Esophagus muscularis mucosa (tissue), 4 donors: ENCODE measurements at regions not wholly inside any gene's neighbourhood (a gene's known extent, or its start where the extent isn't known, plus 50 kb on each side); places are given as distances from the start of the nearest gene placed in this dataset.

Experiments
- EP300 ChIP-seq: sonication (generic); formaldehyde crosslinking; IDR thresholded peaks from one replicate; pipeline ENCODE4 v1.6.1; 2017; ENCODE audit warnings: antibody characterized with exemption
- POLR2A ChIP-seq: fragments of 450-650 bp; IDR thresholded peaks from one replicate; pipeline ENCODE4 v1.6.1; 2017; ENCODE audit warnings: antibody characterized with exemption, moderate library complexity, mild to moderate bottlenecking, low read depth
- POLR2AphosphoS5 ChIP-seq, 2 donors: sonication (generic); formaldehyde crosslinking; IDR thresholded peaks; one replicate each; pipeline ENCODE4 v1.6.1; 2017; ENCODE audit warnings: antibody characterized with exemption in 2 of 2
- TF ChIP-seq, protein P1 (sequence below), 3 experiments: fragments of 200-600 bp in 2 of 3; fragments of 450-650 bp in 1 of 3; sonication (generic) in 2 of 3; IDR thresholded peaks; one replicate each; pipeline ENCODE4 v1.5.1; 2017 to 2019; ENCODE audit warnings: antibody characterized with exemption in 3 of 3, mild to moderate bottlenecking in 2 of 3, moderate library complexity in 1 of 3

DNA sequence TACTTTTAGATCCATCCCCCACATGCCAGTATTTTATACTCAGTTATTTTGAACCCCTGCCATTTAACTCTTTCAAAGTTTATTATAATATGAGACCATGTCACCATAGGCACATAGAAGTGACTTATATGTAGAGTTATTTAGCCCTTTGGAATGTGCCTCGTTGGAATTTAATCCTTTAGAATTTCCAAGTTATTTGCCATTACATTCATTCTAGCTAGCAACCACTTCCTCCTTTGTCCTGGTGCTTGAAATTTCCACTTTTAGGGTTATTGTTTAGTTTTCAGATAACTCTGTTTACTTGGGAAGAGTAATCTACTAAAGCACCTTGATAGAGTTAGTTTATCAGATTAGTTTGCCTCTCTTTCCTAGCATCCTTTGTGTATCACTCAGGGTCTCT is 82.8 kb upstream of the TLE1 start:
- TF ChIP-seq, protein P1, sequence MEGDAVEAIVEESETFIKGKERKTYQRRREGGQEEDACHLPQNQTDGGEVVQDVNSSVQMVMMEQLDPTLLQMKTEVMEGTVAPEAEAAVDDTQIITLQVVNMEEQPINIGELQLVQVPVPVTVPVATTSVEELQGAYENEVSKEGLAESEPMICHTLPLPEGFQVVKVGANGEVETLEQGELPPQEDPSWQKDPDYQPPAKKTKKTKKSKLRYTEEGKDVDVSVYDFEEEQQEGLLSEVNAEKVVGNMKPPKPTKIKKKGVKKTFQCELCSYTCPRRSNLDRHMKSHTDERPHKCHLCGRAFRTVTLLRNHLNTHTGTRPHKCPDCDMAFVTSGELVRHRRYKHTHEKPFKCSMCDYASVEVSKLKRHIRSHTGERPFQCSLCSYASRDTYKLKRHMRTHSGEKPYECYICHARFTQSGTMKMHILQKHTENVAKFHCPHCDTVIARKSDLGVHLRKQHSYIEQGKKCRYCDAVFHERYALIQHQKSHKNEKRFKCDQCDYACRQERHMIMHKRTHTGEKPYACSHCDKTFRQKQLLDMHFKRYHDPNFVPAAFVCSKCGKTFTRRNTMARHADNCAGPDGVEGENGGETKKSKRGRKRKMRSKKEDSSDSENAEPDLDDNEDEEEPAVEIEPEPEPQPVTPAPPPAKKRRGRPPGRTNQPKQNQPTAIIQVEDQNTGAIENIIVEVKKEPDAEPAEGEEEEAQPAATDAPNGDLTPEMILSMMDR (IDR thresholded peaks at IDR 0.05), result no peak
- TF ChIP-seq POLR2A (no peak), EP300 (no peak), POLR2AphosphoS5 (IDR thresholded peaks at IDR 0.05) (no peak)
